GM18517 (cell line): ENCODE measurements at regions not wholly inside any gene's neighbourhood (a gene's known extent, or its start where the extent isn't known, plus 50 kb on each side); places are given as distances from the start of the nearest gene placed in this dataset.

Experiments
- ATAC-seq: cut with Tn5 transposase; IDR thresholded peaks from one replicate; pipeline ENCODE4 v1.9.1; 2021; ENCODE audit warnings: mild to moderate bottlenecking, moderate library complexity; ENCODE audit not compliant: unreplicated experiment

GRCh38 chr3:72195895-72196294, 410.9 kb upstream of the PROK2 start:
- no peak for ATAC-seq

GRCh38 chr3:72194458-72194857, 409.5 kb upstream of the PROK2 start:
- ATAC-seq: no peak

DNA sequence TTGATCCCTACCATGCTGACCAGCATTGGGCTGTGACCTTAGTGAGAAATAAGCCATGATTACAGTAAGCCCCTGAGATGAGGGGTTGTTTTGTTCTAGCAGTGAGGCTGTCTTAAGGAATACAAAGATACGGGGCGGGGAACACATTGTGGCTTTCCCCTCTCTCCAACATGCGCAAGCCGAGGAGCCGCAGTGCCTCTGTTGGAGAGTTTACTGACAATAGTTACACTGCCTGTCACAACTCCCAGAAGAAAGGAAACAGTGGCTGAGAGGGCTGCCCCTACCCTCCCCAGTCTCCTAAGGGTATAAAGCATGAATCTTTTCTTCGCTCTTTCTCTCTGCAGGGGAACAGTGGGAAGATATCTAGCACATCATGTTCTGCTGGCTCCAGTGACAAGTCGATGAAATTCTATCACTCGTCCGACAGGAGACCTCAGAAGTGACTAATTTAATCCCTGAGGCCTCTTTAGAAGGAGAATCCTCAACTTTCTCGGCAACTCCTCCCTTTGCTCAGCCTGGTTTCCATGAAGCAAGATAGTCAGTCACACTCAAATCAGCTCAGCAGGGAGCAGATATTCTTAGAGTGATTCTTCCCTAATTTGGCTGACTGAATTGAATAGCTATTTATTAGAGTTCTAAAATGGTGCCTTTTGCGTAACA, 409.0 kb upstream of the PROK2 start:
- no peak for ATAC-seq

DNA sequence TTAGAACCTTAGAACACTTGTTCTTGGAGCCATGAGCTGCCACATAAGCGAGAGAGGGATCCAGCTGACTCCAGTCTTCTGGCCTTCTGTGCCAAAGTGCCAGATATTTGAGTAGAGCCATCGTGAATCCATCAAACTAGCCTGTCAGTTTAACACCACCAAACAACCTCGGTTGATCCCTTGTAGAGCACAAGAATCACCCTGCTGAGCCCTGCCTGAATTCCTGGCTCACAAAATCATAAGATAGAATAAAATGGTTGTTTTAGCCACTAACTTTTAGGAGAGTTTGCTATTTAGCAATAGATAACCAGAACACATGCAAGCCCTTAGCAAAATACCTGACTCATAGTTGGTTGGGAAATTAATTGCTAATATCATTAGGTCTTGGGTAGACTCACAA, 407.6 kb upstream of the PROK2 start:
- no peak for ATAC-seq

- ATAC-seq: no peak
Observed at GRCh38 chr3:72191209-72191960, 406.4 kb upstream of the PROK2 start.

DNA sequence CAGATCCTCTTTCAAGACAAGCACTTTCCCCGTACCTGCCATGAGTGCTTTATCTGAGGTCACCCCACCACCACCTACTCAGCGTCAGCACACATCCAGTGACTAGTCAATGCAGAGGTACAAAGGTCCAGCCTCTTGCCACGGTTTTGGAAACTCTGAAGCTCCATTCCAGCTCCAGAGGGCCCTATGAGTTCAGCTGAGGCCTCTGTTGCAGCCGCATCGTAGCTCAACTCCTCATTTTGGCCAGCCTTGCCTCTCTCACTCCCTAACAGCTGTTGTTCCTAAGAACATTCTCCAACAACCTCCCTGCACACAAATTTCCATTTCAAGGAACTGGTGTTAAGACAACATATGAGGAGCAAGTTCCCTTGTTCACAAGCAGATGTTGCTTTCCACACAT, 405.1 kb upstream of the PROK2 start:
- ATAC-seq: no peak

- no peak for ATAC-seq
Observed at GRCh38 chr3:72189339-72189738, 404.4 kb upstream of the PROK2 start.

DNA sequence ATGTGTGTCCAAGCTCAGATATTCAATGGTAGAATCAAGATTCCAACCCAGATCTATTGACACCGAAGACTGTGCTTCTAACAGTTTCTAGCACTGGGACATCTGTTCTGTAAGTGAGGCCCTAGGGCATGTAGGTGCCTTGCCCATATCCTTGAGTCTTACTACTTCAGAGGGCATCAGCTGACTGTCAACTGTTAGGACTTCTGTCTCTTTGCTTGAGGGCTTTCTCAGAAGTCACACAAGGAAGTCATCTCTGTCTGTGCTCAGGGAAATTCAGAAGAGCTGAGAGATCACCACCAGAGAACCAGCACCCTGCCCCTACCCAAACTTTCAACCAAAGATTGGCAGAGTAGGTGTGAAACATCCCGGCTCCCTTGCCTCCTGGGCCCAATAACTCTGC, 403.6 kb upstream of the PROK2 start:
- ATAC-seq: no peak

DNA sequence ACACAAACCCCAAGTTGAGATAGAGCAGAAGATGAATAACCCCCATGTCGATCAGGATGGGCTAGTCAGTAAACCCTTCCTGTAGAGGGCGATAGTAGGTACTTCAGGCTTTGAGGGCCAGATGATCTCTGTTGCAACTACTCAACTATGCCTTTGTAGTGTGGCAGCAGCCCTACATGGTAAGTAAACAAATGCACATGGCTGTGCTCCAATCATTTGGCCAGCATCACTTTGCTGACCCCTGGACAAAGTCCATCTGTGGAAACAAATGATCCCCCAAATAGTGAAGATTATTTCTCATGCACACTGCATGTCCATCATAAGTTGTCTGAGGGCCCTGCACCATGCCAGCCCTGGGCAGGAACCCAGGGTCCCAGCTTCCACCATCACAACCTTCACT, 402.2 kb upstream of the PROK2 start:
- ATAC-seq: no peak

- ATAC-seq: no peak
Observed at GRCh38 chr3:72186400-72186855, 401.5 kb upstream of the PROK2 start.

DNA sequence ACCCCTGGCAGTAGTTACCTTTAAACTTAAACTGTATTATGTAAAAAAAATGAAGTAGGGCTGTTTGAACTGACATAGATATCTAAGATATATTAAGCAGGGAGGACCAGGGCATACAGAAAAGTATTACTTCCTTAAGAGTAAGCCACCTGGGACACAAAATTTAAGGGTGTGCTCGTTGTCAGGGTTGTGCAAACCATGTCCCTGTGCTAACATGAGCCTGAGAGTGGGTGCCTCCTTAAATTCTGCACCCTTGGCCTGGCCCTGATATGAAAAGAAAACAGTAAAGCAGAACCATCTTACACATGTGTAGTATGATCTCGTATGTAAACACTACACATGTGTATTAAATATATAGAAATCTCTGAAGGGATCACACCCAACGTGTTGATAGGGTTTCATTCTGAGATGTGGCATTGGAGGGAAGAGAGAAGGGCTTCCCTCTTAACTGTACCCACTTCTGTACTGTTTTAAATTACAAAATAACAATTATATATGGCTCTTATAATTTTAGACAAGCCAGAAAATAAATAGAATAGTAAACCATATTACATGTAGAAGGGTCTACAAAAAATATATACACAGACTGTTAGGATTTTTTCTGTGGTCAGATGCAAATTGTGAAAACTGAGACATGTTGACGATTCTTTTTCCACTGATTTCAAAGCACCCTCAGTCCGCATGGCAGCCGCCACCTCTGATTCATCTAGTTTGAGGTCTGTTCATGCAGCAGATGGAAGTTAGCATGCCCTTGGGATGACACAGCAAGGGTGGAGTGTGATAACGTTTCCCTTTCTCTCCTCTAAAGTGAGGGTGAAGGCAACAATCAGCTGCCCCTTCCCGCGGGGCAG, 400.8 kb upstream of the PROK2 start:
- peak; percentile 50 for ATAC-seq

DNA sequence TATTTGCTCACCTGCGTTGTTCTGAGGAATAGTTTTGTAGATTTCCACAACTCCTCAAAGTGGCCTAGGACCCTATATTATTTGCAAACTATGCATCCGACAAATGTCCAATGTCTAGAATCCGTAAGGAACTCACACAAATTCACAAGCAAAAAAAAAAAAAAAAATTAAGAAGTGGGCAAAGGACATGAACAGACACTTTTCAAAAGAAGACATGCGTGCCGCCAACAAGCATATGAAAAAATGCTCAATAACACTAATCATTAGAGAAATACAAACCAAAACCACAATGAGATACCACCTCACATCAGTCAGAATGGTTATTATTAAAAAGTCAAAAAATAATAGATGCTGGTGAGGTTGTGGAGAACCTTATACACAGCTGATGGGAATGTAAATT, 398.5 kb upstream of the PROK2 start:
- no peak for ATAC-seq

GRCh38 chr3:72182206-72182605, 397.3 kb upstream of the PROK2 start:
- ATAC-seq: no peak

DNA sequence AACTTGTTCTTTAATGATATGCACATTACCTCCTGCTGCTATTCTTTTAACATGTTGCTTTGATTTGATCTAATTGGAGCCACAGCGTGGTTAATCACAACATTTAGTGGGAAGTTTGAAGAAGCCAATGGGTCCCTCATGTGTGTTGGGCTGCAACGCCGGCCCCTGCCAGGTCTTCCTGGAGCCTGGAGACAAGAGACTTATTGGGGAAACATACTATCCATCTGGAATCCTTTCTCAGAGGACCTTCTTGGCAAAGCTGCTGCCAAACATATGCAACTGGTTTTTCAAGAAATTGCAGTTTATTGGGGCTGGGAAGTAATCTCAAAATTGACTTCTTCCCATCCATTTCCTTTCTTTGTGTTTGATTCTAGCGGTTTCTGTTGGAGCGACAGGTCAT, 396.3 kb upstream of the PROK2 start:
- no peak for ATAC-seq

DNA sequence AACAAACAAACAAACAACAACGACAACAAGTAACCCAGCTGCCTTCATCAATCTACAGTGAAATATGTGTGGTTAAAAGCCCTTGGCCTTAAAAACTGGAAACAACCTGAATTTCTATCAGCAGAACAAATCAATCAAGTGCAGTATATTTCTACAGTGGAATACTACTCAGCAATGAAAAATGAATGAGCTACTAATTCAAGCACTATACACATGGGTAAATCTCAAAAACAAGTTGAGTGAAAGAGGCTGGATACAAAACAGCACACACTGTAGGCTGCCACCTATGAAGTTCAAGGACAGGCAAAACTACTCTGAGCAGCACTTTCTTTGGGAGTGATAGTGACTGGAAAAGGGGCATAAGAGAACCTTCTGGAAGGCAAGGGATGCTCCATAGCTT, 395.5 kb upstream of the PROK2 start:
- ATAC-seq: no peak

- no peak for ATAC-seq
Observed at GRCh38 chr3:72179107-72179464, 394.1 kb upstream of the PROK2 start.

- ATAC-seq: no peak
Observed at GRCh38 chr3:72178463-72179106, 393.6 kb upstream of the PROK2 start.

DNA sequence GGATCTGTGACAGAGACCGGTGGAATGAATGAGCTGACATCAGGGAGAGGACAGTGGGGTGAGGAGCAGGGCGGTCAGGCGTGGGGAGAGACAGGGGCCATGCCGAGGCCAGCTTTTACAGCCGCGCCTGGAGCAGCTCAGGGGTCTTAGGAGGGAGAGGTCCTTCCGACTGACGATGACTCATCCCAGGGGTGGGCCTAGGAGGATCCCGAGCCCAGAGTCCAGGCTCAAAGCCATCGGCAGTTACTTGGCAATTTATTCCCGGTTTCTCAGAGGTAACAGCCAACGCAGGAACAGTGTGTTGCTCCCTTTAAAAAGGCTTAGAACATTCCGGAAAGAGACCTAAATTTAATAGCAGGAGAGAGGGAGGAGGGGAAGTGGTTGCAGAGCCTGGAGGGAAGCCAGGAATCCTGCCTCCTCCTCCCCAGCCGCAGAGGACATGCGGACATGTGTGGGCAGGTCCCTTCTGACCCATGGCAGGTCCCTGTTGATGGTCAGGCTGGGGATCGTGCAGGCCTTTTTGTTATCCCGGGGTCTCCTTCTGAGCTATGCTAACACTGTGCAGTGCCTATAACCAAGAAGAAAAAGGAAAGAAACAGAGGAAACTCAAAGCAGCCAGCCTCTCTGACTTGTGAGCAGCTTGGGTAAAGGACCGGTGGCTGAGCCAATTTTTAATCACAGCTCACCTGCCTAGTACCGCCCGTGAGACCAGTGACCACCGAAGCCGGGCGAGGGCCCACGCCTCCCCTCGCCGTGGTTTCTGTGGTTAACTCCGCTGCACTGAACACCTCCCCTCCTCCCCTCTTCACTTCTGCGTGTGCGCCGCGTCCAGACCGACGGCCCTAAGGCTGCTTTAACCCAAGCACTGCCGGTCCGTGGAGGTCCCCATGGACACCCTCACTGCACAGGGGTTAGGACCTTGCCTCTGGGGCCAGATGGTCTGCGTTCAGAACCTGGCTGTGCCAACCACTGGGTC, 392.4 kb upstream of the PROK2 start:
- no peak for ATAC-seq

DNA sequence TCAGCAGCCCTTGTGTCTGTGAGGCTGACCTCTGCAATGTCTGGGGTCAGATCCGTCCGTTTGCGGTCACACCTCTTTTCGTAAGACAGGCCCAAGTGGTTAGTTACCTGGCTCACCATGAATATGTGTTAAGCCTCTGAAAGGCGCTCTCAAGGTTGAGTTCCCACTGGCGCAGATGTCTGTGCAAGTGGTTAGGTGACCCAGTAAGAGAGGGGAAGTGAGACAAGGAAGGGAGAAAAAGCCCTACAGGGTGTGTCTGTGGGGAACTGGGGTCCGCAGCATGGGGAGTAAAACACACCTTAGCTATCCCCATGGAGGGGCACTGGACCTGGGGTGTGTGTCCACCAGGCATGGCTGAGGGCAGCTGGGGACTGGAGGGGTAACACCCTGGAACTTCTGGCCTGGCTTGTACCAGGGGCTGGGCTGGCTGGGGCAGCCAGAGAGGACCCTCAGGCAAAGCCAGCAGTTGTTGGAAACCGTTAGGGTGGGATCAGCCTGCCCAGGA, 391.6 kb upstream of the PROK2 start:
- peak; percentile 94 for ATAC-seq

DNA sequence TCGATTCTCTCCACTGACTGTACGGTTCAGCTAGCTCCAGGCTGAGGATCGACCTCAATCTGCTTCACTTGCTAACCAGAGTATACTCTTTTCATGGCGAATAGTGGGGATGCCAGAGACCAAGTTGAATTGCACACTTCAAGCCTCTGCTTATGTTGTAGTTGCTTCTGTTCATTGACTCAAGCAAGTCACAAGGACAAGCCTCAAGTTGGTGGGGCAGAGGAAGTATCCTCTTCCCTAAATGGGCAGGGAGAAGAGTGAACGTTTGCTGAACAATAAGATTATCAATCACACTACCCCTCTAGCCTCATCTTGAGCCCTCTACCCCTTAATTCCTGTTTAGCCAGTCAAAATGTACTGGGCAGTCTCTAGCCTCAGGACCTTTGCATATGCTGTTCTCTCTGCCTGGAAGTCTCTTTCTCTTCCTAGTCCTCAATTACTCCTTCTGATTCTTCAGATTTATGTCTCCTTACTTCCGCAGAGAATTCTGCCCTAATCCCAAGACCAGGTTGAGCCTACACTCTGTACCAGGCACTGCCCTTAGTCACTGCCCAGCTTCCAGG, 390.4 kb upstream of the PROK2 start:
- ATAC-seq: no peak
